GM12878 (cell line): ENCODE measurements at regions not wholly inside any gene's neighbourhood (a gene's known extent, or its start where the extent isn't known, plus 50 kb on each side); places are given as distances from the start of the nearest gene placed in this dataset.

Source experiments
- ATAC-seq: fragments of 200-7000 bp; cut with Tn5 transposase; 3 replicates; pipeline ENCODE4 v1.9.1; 2020; ENCODE audit warnings: mild to moderate bottlenecking, moderate library complexity
- BruUV-seq: library from RNA; stranded (reverse); fragments of 400-500 nt; replicated peaks from 2 replicates; lab custom pipeline; 2021; lab: Mats Ljungman, UMichigan
- CTCF ChIA-PET: fragments of 300-600 bp; sonication (Branson Sonifier 250); formaldehyde crosslinking; extraction: SDS; loops from one replicate; lab custom pipeline; 2021; ENCODE audit warnings: inconsistent platforms; lab: Yijun Ruan, JAX
- POLR2A ChIA-PET: fragments of 350-600 bp; formaldehyde crosslinking; extraction: SDS; loops from one replicate; lab custom pipeline; 2021; ENCODE audit warnings: inconsistent platforms; lab: Charles Lee
- RAD21 ChIA-PET: fragments of 300-600 bp; sonication (Branson Sonifier 250); formaldehyde crosslinking; loops from one replicate; lab custom pipeline; 2023; ENCODE audit warnings: antibody characterized with exemption; ENCODE audit not compliant: unreplicated experiment; lab: Charles Lee
- SMC1A ChIA-PET: fragments of 300-600 bp; sonication (Branson Sonifier 250); formaldehyde crosslinking; loops from one replicate; lab custom pipeline; 2023; ENCODE audit not compliant: unreplicated experiment, uncharacterized antibody; lab: Charles Lee
- DNase-seq: peaks from one replicate; pipeline ENCODE4 v3.0.0-alpha.2; 2011; ENCODE audit warnings: low read depth, low spot score
- FAIRE-seq: peaks from 3 replicates; lab custom pipeline; 2011; peaks lifted over from hg19 to GRCh38; lab: Jason Lieb, UNC
- H2AFZ ChIP-seq: 2 replicates; pipeline ENCODE4 v1.6.0; 2011; ENCODE audit warnings: low read depth, low read length, control low read depth; ENCODE audit not compliant: control insufficient read depth
- H3K27ac ChIP-seq: 2 replicates; pipeline ENCODE4 v1.5.1; 2011; ENCODE audit warnings: control low read depth; ENCODE audit not compliant: control insufficient read depth, insufficient read depth
- H3K27me3 ChIP-seq, 2 experiments: replicated peaks in 1 of 2; 2 replicates each; pipeline versions ENCODE4 v1.6.0 to v1.6.1; 2011; ENCODE audit warnings: low read length in 1 of 2; ENCODE audit not compliant: control insufficient read depth in 2 of 2, insufficient read depth in 2 of 2
- H3K36me3 ChIP-seq, 2 experiments: 2 replicates each; pipeline ENCODE4 v1.5.1; 2011; ENCODE audit warnings: low read length in 1 of 2; ENCODE audit not compliant: control insufficient read depth in 2 of 2, insufficient read depth in 2 of 2
- H3K4me1 ChIP-seq: 2 replicates; pipeline ENCODE4 v1.6.1; 2011; ENCODE audit warnings: mild to moderate bottlenecking, low read length, moderate library complexity, mixed read lengths; ENCODE audit not compliant: control insufficient read depth, insufficient read depth
- H3K4me2 ChIP-seq: 2 replicates; pipeline ENCODE4 v1.6.0; 2011; ENCODE audit warnings: control low read depth; ENCODE audit not compliant: control insufficient read depth, insufficient read depth
- H3K4me3 ChIP-seq: fragments of 200-600 bp; sonication (generic); 2 replicates; pipeline ENCODE4 v1.5.1; 2016
- H3K79me2 ChIP-seq: 2 replicates; pipeline ENCODE4 v1.6.0; 2011; ENCODE audit warnings: low read length; ENCODE audit not compliant: control insufficient read depth, insufficient read depth
- H3K9ac ChIP-seq: 2 replicates; pipeline ENCODE4 v1.8.0; 2011; ENCODE audit warnings: low read length, control low read depth, mixed read lengths; ENCODE audit not compliant: control insufficient read depth, insufficient read depth
- H3K9me3 ChIP-seq: replicated peaks from 3 replicates; pipeline ENCODE4 v1.5.1; 2011; ENCODE audit warnings: mild to moderate bottlenecking, low read length; ENCODE audit not compliant: control insufficient read depth, insufficient read depth
- H4K20me1 ChIP-seq: 2 replicates; pipeline ENCODE4 v1.6.0; 2011; ENCODE audit not compliant: control insufficient read depth, insufficient read depth
- BRCA1 ChIP-seq: IDR thresholded peaks from 2 replicates; pipeline ENCODE4 v1.6.1; 2011; ENCODE audit warnings: low read depth, low read length, improper control_type of control experiment
- GABPA ChIP-seq: IDR thresholded peaks from 2 replicates; pipeline ENCODE4 v1.6.1; 2014; ENCODE audit warnings: antibody characterized with exemption, low read depth, mild to moderate bottlenecking, inconsistent platforms
- HDAC2 ChIP-seq: fragments of 200-600 bp; sonication (generic); IDR thresholded peaks from 2 replicates; pipeline ENCODE4 v1.6.1; 2017
- JUND ChIP-seq: IDR thresholded peaks from 2 replicates; pipeline ENCODE4 v1.6.1; 2012; ENCODE audit warnings: low read depth, mild to moderate bottlenecking, low read length, improper control_type of control experiment, moderate library complexity
- KAT2A ChIP-seq: conservative IDR thresholded peaks from 2 replicates; pipeline ENCODE4 v1.6.1; 2011; ENCODE audit warnings: low read depth, low read length; ENCODE audit not compliant: control insufficient read depth
- MTA3 ChIP-seq: IDR thresholded peaks from 2 replicates; pipeline ENCODE4 v1.6.1; 2012; ENCODE audit warnings: low read length, inconsistent platforms, borderline replicate concordance
- MXI1 ChIP-seq: fragments of 150-350 bp; IDR thresholded peaks from 2 replicates; pipeline ENCODE4 v1.6.1; 2011; ENCODE audit warnings: low read depth, mild to moderate bottlenecking, inconsistent platforms, low read length, improper control_type of control experiment
- PAX8 ChIP-seq: fragments of 450-650 bp; IDR thresholded peaks from 2 replicates; pipeline ENCODE4 v1.6.1; 2017; ENCODE audit warnings: mild to moderate bottlenecking, moderate library complexity
- POU2F2 ChIP-seq: IDR thresholded peaks from 3 replicates; pipeline ENCODE4 v1.6.1; 2011; ENCODE audit warnings: low read depth, mild to moderate bottlenecking, low read length, borderline replicate concordance
- TAF1 ChIP-seq: IDR thresholded peaks from 2 replicates; pipeline ENCODE4 v1.6.1; 2011; ENCODE audit warnings: mild to moderate bottlenecking, low read depth, low read length, borderline replicate concordance
- TCF12 ChIP-seq: IDR thresholded peaks from 2 replicates; pipeline ENCODE4 v1.6.1; 2011; ENCODE audit warnings: low read depth, mild to moderate bottlenecking, low read length
- WGBS: methylation state at CpG from one replicate; pipeline ENCODE4 v1.1.6; 2016; ENCODE audit warnings: low lambda C conversion rate; ENCODE audit not compliant: insufficient replicate concordance, insufficient coverage; ENCODE audit errors: missing lambda C conversion rate; 5-methylcytosine and 5-hydroxymethylcytosine counted together
- in situ Hi-C: fragments of 300-500 bp; cut with MboI; formaldehyde crosslinking; loops from 9 replicates; pipeline ENCODE4 v1.14.3; 2018; ENCODE audit warnings: mixed read lengths
- intact Hi-C: fragments of 100-400 bp; cut with micrococcal nuclease; formaldehyde crosslinking; loops from one replicate; pipeline ENCODE4 v1.14.2; 2022; ENCODE audit not compliant: unreplicated experiment
- TF ChIP-seq, protein P1 (sequence below): IDR thresholded peaks from 2 replicates; pipeline ENCODE4 v1.6.1; 2012; ENCODE audit warnings: low read depth, low read length, improper control_type of control experiment
- TF ChIP-seq, protein P2 (sequence below): fragments of 450-650 bp; IDR thresholded peaks from 2 replicates; pipeline ENCODE4 v1.6.1; 2018; ENCODE audit warnings: borderline replicate concordance, mild to moderate bottlenecking; ENCODE audit not compliant: partially characterized antibody
- TF ChIP-seq, protein P3 (sequence below): fragments of 450-650 bp; formaldehyde crosslinking; IDR thresholded peaks from 2 replicates; pipeline ENCODE4 v1.5.0; 2022; ENCODE audit warnings: mild to moderate bottlenecking, missing genetic modification characterization
- TF ChIP-seq, protein P4 (sequence below): IDR thresholded peaks from 2 replicates; pipeline ENCODE4 v1.6.1; 2012; ENCODE audit warnings: low read depth, low read length, improper control_type of control experiment

- CTCF ChIA-PET = interaction anchor here (1.0 to 2.6 kb wide), 6 partner anchors 10 to 294 kb away, joined by 3 to 25 read pairs (median 4); partner anchors contain the start of genes ATP5F1C and KIN
- WGBS = 100% methylated on average over 2 of the region's 2 CpGs
- TF ChIP-seq, protein P1, sequence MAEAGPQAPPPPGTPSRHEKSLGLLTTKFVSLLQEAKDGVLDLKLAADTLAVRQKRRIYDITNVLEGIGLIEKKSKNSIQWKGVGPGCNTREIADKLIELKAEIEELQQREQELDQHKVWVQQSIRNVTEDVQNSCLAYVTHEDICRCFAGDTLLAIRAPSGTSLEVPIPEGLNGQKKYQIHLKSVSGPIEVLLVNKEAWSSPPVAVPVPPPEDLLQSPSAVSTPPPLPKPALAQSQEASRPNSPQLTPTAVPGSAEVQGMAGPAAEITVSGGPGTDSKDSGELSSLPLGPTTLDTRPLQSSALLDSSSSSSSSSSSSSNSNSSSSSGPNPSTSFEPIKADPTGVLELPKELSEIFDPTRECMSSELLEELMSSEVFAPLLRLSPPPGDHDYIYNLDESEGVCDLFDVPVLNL = no peak
- TF ChIP-seq BRCA1 (no peak), TAF1 (no peak), KAT2A (no peak), MTA3 (no peak), JUND (no peak), MXI1 (no peak), POU2F2 (no peak), GABPA (no peak), TCF12 (no peak), PAX8 (no peak), HDAC2 (no peak)
- TF ChIP-seq, protein P2, sequence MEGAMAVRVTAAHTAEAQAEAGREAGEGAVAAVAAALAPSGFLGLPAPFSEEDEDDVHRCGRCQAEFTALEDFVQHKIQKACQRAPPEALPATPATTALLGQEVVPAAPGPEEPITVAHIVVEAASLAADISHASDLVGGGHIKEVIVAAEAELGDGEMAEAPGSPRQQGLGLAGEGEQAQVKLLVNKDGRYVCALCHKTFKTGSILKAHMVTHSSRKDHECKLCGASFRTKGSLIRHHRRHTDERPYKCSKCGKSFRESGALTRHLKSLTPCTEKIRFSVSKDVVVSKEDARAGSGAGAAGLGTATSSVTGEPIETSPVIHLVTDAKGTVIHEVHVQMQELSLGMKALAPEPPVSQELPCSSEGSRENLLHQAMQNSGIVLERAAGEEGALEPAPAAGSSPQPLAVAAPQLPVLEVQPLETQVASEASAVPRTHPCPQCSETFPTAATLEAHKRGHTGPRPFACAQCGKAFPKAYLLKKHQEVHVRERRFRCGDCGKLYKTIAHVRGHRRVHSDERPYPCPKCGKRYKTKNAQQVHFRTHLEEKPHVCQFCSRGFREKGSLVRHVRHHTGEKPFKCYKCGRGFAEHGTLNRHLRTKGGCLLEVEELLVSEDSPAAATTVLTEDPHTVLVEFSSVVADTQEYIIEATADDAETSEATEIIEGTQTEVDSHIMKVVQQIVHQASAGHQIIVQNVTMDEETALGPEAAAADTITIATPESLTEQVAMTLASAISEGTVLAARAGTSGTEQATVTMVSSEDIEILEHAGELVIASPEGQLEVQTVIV = no peak
- TF ChIP-seq, protein P3, sequence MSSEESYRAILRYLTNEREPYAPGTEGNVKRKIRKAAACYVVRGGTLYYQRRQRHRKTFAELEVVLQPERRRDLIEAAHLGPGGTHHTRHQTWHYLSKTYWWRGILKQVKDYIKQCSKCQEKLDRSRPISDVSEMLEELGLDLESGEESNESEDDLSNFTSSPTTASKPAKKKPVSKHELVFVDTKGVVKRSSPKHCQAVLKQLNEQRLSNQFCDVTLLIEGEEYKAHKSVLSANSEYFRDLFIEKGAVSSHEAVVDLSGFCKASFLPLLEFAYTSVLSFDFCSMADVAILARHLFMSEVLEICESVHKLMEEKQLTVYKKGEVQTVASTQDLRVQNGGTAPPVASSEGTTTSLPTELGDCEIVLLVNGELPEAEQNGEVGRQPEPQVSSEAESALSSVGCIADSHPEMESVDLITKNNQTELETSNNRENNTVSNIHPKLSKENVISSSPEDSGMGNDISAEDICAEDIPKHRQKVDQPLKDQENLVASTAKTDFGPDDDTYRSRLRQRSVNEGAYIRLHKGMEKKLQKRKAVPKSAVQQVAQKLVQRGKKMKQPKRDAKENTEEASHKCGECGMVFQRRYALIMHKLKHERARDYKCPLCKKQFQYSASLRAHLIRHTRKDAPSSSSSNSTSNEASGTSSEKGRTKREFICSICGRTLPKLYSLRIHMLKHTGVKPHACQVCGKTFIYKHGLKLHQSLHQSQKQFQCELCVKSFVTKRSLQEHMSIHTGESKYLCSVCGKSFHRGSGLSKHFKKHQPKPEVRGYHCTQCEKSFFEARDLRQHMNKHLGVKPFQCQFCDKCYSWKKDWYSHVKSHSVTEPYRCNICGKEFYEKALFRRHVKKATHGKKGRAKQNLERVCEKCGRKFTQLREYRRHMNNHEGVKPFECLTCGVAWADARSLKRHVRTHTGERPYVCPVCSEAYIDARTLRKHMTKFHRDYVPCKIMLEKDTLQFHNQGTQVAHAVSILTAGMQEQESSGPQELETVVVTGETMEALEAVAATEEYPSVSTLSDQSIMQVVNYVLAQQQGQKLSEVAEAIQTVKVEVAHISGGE (CRISPR knock-in tag) = no peak
- TF ChIP-seq, protein P4, sequence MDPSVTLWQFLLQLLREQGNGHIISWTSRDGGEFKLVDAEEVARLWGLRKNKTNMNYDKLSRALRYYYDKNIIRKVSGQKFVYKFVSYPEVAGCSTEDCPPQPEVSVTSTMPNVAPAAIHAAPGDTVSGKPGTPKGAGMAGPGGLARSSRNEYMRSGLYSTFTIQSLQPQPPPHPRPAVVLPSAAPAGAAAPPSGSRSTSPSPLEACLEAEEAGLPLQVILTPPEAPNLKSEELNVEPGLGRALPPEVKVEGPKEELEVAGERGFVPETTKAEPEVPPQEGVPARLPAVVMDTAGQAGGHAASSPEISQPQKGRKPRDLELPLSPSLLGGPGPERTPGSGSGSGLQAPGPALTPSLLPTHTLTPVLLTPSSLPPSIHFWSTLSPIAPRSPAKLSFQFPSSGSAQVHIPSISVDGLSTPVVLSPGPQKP = no peak
- TF ChIP-seq, all 136 proteins: peak for 0
- in situ Hi-C loops (no loop called here), intact Hi-C loops (loop anchor here (2.0 kb wide), 1 partner anchor 21 kb away; no protein-coding TSS in a partner anchor)
- Histone ChIP-seq H3K4me2 (no peak overlapping the region), H2AFZ (no peak overlapping the region; the same call in 1 of the 2 replicates), H3K27me3 (no peaks in the 10 kb centered on the region), H4K20me1 (no peaks in the 10 kb centered on the region), H3K4me3 (no peak overlapping the region), H3K9ac (no peak overlapping the region), H3K36me3 (no peaks in the 10 kb centered on the region), H3K9me3 (peaks cover 1% of the 10 kb centered on the region; the same call in 1 of the 3 replicates), H3K4me1 (peaks cover 37% of the 10 kb centered on the region), H3K79me2 (no peaks in the 10 kb centered on the region), H3K27ac (no peak overlapping the region)
- ATAC-seq (no peak), FAIRE-seq (no peak), DNase-seq (no peak)
- no TSS peak for BruUV-seq
- ChIA-PET SMC1A (interaction anchor here (0.6 to 7.2 kb wide), 12 partner anchors 8 to 849 kb away, joined by 3 to 41 read pairs (median 12); no protein-coding TSS in a partner anchor), RAD21 (interaction anchor here (0.6 to 3.0 kb wide), 6 partner anchors 10 to 129 kb away, joined by 5 to 24 read pairs (median 12); partner anchors contain the start of gene SFMBT2), POLR2A (interaction anchor here (1.5 to 2.1 kb wide), 3 partner anchors 10 to 22 kb away, joined by 5 to 10 read pairs (median 5); no protein-coding TSS in a partner anchor)
These were observed 83.2 kb upstream of the SFMBT2 start for GRCh38 chr10:7493996-7494395.
